Astrocyte (in vitro differentiated cells and primary cell): ENCODE measurements at regions not wholly inside any gene's neighbourhood (a gene's known extent, or its start where the extent isn't known, plus 50 kb on each side); places are given as distances from the start of the nearest gene placed in this dataset.

Source experiments
- CTCF ChIP-seq: IDR thresholded peaks from 2 replicates; pipeline ENCODE4 v1.5.1; 2011; ENCODE audit warnings: low read depth, mild to moderate bottlenecking, inconsistent platforms, low read length, moderate library complexity; ENCODE audit not compliant: insufficient read depth
- EZH2 ChIP-seq: IDR thresholded peaks from 2 replicates; pipeline ENCODE4 v1.6.1; 2012; ENCODE audit warnings: mild to moderate bottlenecking, low read length, inconsistent platforms; ENCODE audit not compliant: insufficient read depth

- TF ChIP-seq CTCF (no peak), EZH2 (no peak)
These were observed 517.5 kb downstream of the PREX1 start for GRCh38 chr20:48310305-48310704.
